ENCODE measurements at regions not wholly inside any gene's neighbourhood (a gene's known extent, or its start where the extent isn't known, plus 50 kb on each side); places are given as distances from the start of the nearest gene placed in this dataset.

- DNase-seq, result no peak
Measured at GRCh38 chr22:48905206-48905975, 922.3 kb downstream of the BRD1 start.

- no peak for DNase-seq
Measured at GRCh38 chr22:48902983-48903650, 924.6 kb downstream of the BRD1 start.

- no peak for DNase-seq
Measured at GRCh38 chr22:48902001-48902869, 925.4 kb downstream of the BRD1 start.

GRCh38 chr22:48901324-48901723, 926.3 kb downstream of the BRD1 start:
- no peak for DNase-seq

- no peak for DNase-seq
Measured at GRCh38 chr22:48900626-48901025, 927.0 kb downstream of the BRD1 start.

- no peak for DNase-seq
Measured at GRCh38 chr22:48900327-48900597, 927.4 kb downstream of the BRD1 start.

- DNase-seq, result no peak
Measured at GRCh38 chr22:48899523-48900326, 927.9 kb downstream of the BRD1 start.

- DNase-seq, result no peak
Measured at GRCh38 chr22:48898524-48899250, 929.0 kb downstream of the BRD1 start.

- DNase-seq, result no peak
Measured at GRCh38 chr22:48897645-48898370, 929.9 kb downstream of the BRD1 start.

- no peak for DNase-seq
Measured at GRCh38 chr22:48896766-48897644, 930.7 kb downstream of the BRD1 start.

- no peak for DNase-seq
Measured at GRCh38 chr22:48895831-48896765, 931.6 kb downstream of the BRD1 start.

GRCh38 chr22:48895336-48895735, 932.3 kb downstream of the BRD1 start:
- no peak for DNase-seq

- DNase-seq, result no peak
Measured at GRCh38 chr22:48894804-48895250, 932.8 kb downstream of the BRD1 start.

- no peak for DNase-seq
Measured at GRCh38 chr22:48894064-48894671, 933.5 kb downstream of the BRD1 start.

GRCh38 chr22:48893288-48894063, 934.2 kb downstream of the BRD1 start:
- no peak for DNase-seq

GRCh38 chr22:48892578-48893287, 934.9 kb downstream of the BRD1 start:
- no peak for DNase-seq
